HUES6 (cell line): ENCODE measurements at regions not wholly inside any gene's neighbourhood (a gene's known extent, or its start where the extent isn't known, plus 50 kb on each side); places are given as distances from the start of the nearest gene placed in this dataset.
"Not testable (repeated sequence)": the region's sequence is repeated elsewhere in the genome, so short reads cannot be mapped to it uniquely, and the experiment has no call there.

Source experiments
- H3K27ac ChIP-seq: 2 replicates; pipeline ENCODE4 v1.7.0; 2013; ENCODE audit warnings: low read depth, mild to moderate bottlenecking, low read length, inconsistent platforms
- H3K27me3 ChIP-seq: 2 replicates; pipeline ENCODE4 v1.6.1; 2013; ENCODE audit warnings: low read length; ENCODE audit not compliant: control insufficient read depth, insufficient read depth
- H3K36me3 ChIP-seq: 2 replicates; pipeline ENCODE4 v1.6.1; 2013; ENCODE audit warnings: low read length; ENCODE audit not compliant: control insufficient read depth, insufficient read depth
- H3K4me1 ChIP-seq: 2 replicates; pipeline ENCODE4 v1.6.1; 2013; ENCODE audit warnings: low read length; ENCODE audit not compliant: control insufficient read depth, insufficient read depth
- H3K4me3 ChIP-seq: 2 replicates; pipeline ENCODE4 v1.5.1; 2013; ENCODE audit warnings: low read depth, low read length
- H3K9ac ChIP-seq: one replicate; pipeline ENCODE4 v1.6.1; 2013; ENCODE audit warnings: mild to moderate bottlenecking, low read length
- H3K9me3 ChIP-seq: 2 replicates; pipeline ENCODE4 v1.6.1; 2013; ENCODE audit warnings: low read depth, low read length; ENCODE audit not compliant: control insufficient read depth, insufficient read depth

- Histone ChIP-seq H3K4me1 (no peaks in the 10 kb centered on the region), H3K9ac (no peak overlapping the region), H3K27ac (no peak overlapping the region), H3K27me3 (no peaks in the 10 kb centered on the region), H3K9me3 (no peaks in the 10 kb centered on the region), H3K4me3 (no peak overlapping the region), H3K36me3 (no peaks in the 10 kb centered on the region)
Observed at GRCh38 chr2:49616800-49617199, 462.5 kb upstream of the FSHR start.

GRCh38 chr2:49611796-49612195, 457.5 kb upstream of the FSHR start:
- H3K27ac ChIP-seq, H3K4me1 ChIP-seq, H3K9ac ChIP-seq, H3K36me3 ChIP-seq, H3K9me3 ChIP-seq, H3K27me3 ChIP-seq, H3K4me3 ChIP-seq: not testable (repeated sequence)

- no peak overlapping the region for H3K9ac ChIP-seq
- no peaks in the 10 kb centered on the region for H3K4me1 ChIP-seq
- no peak overlapping the region for H3K27ac ChIP-seq
- H3K36me3 ChIP-seq, result no peaks in the 10 kb centered on the region
- H3K9me3 ChIP-seq, result no peaks in the 10 kb centered on the region
- H3K27me3 ChIP-seq, result no peaks in the 10 kb centered on the region
- H3K4me3 ChIP-seq, result no peak overlapping the region
Observed at GRCh38 chr2:49600524-49600923, 446.2 kb upstream of the FSHR start.

GRCh38 chr2:49598231-49598630, 443.9 kb upstream of the FSHR start:
- Histone ChIP-seq H3K9ac (no peak overlapping the region), H3K4me1 (no peaks in the 10 kb centered on the region), H3K27me3 (no peaks in the 10 kb centered on the region), H3K27ac (no peak overlapping the region), H3K9me3 (peaks cover 16% of the 10 kb centered on the region), H3K36me3 (no peaks in the 10 kb centered on the region), H3K4me3 (no peak overlapping the region)

GRCh38 chr2:49585921-49586320, 431.6 kb upstream of the FSHR start:
- Histone ChIP-seq H3K9ac (no peak overlapping the region), H3K4me1 (no peaks in the 10 kb centered on the region), H3K27ac (no peak overlapping the region), H3K36me3 (no peaks in the 10 kb centered on the region), H3K4me3 (no peak overlapping the region), H3K9me3 (no peaks in the 10 kb centered on the region), H3K27me3 (no peaks in the 10 kb centered on the region)

GRCh38 chr2:49582946-49583345, 428.6 kb upstream of the FSHR start:
- H3K27ac ChIP-seq, result no peak overlapping the region
- no peak overlapping the region for H3K9ac ChIP-seq
- no peaks in the 10 kb centered on the region for H3K4me1 ChIP-seq
- no peaks in the 10 kb centered on the region for H3K9me3 ChIP-seq
- H3K4me3 ChIP-seq, result no peak overlapping the region
- H3K36me3 ChIP-seq, result no peaks in the 10 kb centered on the region
- H3K27me3 ChIP-seq, result no peaks in the 10 kb centered on the region

- no peaks in the 10 kb centered on the region for H3K27me3 ChIP-seq
- H3K4me1 ChIP-seq, result no peaks in the 10 kb centered on the region
- H3K9ac ChIP-seq, result no peak overlapping the region
Observed at GRCh38 chr2:49577041-49577440, 422.7 kb upstream of the FSHR start.

GRCh38 chr2:49569176-49569575, 414.9 kb upstream of the FSHR start:
- Histone ChIP-seq H3K4me3 (no peak overlapping the region), H3K9ac (no peak overlapping the region), H3K36me3 (no peaks in the 10 kb centered on the region), H3K27me3 (no peaks in the 10 kb centered on the region), H3K27ac (no peak overlapping the region), H3K4me1 (no peaks in the 10 kb centered on the region), H3K9me3 (no peaks in the 10 kb centered on the region)

More at GRCh38 chr2:49577041-49577440, 422.7 kb upstream of the FSHR start:
- H3K36me3 ChIP-seq, result no peaks in the 10 kb centered on the region
- no peak overlapping the region for H3K4me3 ChIP-seq
- H3K9me3 ChIP-seq, result no peaks in the 10 kb centered on the region
- no peak overlapping the region for H3K27ac ChIP-seq

- Histone ChIP-seq H3K36me3 (no peaks in the 10 kb centered on the region), H3K4me3 (no peak overlapping the region), H3K9ac (no peak overlapping the region), H3K27ac (no peak overlapping the region), H3K9me3 (no peaks in the 10 kb centered on the region), H3K27me3 (no peaks in the 10 kb centered on the region), H3K4me1 (no peaks in the 10 kb centered on the region)
Observed at GRCh38 chr2:49567811-49568600, 413.7 kb upstream of the FSHR start.

- no peaks in the 10 kb centered on the region for H3K36me3 ChIP-seq
- H3K27me3 ChIP-seq, result no peaks in the 10 kb centered on the region
- no peaks in the 10 kb centered on the region for H3K4me1 ChIP-seq
- H3K9ac ChIP-seq, result no peak overlapping the region
- H3K4me3 ChIP-seq, result no peak overlapping the region
- H3K9me3 ChIP-seq, result no peaks in the 10 kb centered on the region
- H3K27ac ChIP-seq, result no peak overlapping the region
Observed at GRCh38 chr2:49567021-49567420, 412.7 kb upstream of the FSHR start.

- Histone ChIP-seq H3K4me1 (no peaks in the 10 kb centered on the region), H3K9me3 (no peaks in the 10 kb centered on the region), H3K9ac (no peak overlapping the region), H3K27me3 (no peaks in the 10 kb centered on the region), H3K36me3 (no peaks in the 10 kb centered on the region), H3K4me3 (no peak overlapping the region), H3K27ac (no peak overlapping the region)
Observed at GRCh38 chr2:49553658-49554057, 399.3 kb upstream of the FSHR start.
